ENCODE measurements at regions not wholly inside any gene's neighbourhood (a gene's known extent, or its start where the extent isn't known, plus 50 kb on each side); places are given as distances from the start of the nearest gene placed in this dataset.
A peak's percentile ranks its signal among the peaks of the same experiment; 100 is the strongest.

DNA sequence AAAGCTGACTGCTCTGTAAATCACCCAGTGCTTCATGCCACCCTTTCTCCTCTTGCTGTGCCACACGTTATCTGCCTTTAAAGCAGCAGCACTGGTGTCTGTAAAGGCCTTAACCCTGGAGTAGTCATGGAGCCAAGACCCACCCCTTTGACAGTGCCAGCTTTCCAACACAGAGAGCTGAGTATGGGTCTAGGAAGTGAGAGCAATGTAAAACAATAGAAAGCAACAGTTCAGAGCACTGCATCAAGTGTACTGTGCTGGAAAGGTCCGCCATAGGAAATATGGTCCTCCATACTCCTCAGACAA is 139.5 kb downstream of the DAD1 start:
- DNase-seq = no peak

DNA sequence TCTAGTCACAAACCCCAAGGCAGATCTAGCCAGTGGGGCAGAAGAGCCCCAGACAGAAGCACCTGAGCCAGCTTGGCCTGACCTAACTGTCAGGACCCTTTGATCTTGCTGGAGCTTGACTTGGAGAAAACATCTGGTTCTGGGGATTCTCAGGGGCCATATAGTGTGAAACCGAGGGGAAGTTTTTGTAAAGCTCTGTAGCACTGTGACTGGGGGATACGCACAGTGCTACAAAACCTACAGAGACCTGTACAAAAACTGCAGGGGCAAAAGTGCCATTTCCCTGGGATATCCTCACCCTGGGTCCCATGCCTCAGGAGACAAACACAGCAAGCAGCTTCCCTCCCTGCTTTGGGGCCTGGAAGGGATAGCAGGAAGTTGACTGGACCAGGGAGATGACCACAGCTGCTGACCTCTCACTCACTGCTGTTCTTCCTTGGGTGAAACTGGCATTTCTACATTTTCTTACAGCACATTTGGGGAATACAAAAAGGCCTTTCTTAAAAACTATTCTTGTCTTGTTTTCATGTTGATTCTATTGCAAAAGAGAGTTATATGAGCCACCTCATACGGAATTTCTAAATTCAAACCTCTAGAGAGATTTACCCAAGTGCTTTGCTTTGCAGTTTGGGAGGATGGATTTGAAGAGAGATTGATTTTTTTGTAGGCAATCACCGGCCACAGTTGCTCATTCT is 140.0 kb downstream of the DAD1 start:
- DNase-seq = no peak

DNA sequence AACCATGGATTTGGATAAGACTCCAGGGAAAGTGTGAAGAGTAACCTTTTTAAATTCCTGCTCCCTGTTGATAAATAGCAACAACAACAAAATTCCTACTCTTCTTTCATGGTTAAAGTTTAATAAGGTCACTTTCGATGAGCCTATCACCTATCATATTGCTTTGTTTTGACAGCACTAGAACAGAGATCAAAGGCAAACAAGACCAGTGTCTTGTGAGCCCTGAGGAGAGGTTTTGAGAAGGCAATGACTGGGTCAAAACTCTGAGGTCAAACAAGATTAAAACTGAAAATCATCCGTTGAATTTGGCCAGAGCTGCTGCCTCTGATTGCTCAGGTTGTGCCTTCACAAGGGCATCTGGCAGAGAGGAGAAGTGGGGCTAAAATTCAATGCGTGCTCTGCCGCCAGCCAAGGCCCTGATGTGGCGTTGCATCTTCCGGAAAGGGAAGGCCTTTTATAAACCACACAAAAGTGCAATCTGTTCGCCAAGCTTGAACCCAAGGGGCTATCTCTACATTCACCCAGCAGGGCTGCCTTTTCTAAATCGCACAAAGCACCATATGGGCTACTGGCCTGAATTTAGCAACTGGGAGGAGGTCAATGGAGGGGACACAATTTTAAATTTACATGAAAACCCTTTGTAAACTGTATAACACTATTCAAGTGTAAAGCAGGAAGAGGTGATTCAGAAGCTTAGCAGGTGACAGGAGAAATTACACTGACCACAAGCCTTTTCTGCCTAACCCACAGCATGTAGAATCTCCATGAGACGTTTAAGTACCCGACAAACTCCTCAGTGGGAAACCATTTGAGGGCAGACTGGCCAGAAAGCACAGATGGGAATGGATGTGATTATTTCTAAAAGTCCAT is 140.8 kb downstream of the DAD1 start:
- DNase-seq = no peak

DNA sequence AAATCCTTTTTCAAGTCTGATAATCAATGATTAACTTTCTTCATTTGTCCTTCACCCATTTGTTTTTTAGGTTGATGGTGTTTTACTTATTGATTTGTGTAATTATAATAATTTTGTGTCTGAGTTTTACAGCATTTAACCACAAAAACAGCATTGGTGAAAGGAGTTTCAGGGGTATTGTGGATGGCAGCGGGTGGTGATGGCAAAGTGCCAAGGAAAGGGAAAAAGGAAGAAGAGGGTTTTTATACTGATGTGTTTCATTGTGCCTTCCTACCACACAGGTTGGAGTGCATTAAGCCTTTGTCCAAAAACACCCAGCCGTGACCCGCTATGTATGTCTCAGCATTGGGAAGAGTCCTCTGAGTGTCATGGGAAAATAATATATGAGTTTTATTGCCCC is 150.3 kb downstream of the DAD1 start:
- no peak for DNase-seq

DNA sequence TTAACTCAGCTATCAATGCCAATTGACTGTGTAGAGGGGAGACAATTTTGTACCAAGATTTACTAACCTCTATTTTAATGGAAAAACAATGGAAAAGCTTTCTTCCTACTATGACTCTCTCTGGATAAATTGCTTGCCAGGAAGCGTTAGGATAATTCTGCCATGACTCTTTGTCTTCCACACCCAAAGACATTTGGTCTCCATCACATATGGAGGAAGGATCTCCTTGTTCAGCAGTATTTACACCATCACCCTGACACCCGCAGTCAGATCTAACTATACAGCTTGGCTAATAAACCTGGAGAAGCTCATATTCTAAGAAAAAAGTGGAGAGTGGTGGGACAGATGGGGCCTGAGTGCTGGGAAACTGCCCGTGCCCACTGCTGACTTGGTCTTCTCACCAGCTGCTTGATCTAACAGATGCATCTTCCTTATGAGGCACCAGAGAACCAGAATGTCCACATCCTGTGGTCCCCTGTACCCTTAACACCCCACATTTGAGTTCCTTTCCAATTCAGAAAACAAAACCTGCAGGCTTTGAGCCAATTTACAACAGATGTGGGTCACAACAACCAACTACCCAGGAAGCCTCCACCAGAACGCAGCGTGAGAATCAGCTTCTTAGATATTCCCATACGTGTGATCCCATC is 154.0 kb downstream of the DAD1 start:
- no peak for DNase-seq

DNA sequence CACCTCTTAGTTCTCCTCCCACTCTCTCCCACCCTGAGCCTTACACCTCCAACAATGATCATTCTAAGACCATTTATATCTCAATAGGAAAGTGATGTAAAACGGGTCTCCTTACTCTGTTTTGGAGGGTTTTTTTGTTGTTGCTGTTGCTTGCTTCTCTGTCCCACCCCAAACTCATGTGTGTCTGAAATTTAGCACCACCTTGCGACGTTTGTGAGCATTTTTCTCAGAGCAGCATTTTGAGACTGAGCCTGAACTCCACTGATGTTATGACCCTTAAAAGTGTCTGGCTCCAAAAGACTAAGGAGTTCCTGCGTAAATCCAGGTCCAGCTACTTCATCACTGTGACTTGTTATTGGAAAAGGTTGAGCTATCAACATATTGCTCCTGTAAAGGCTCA is 155.0 kb downstream of the DAD1 start:
- no peak for DNase-seq

DNA sequence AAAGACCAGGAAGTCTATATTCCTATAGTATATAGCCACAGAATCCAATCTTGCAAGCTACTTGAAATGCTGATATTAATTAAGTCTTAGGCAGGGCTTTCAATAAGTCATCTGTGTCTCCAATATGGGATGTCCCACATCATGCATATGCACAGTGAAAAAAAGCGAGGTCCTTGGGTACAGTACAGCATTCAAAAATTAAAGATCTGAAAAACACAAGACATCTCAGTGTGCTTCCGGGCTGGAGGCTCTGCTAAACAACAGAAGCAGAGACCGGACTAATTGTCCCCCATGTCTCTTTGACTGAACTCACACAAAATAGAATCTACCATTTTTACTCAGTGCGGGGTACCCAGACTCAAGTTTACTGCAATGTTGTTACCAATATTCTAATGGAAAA is 156.0 kb downstream of the DAD1 start:
- DNase-seq = no peak

DNA sequence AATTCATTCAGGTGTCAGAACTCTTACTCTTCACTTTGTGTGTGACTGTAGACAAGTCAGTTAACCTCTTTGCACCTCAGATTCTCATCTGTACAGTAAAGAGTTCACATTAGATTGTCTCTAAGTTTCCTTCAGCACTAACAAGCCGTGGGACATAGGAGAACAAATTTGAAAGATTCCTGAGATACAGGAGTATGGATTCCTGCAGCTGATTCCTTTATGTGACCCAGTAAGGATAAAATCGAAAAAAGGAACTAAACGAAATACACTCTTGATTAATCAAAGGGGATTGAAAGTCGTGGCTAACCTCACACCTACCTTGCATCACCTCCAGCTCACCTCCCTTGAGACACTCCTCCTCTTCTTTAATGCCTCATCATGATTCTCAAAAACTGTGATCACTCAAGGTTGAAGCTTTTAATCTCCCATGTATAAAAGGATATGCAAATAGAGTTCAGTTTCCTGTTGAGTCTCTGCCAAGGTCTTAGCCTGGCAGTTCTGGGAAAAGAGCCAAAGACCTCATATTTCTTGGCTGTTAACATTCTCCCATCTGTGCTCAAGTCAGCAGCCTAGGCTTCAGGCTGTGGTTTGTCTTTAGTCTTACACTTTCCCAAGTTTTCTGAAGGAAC is 156.6 kb downstream of the DAD1 start:
- DNase-seq = peak; percentile 39

DNA sequence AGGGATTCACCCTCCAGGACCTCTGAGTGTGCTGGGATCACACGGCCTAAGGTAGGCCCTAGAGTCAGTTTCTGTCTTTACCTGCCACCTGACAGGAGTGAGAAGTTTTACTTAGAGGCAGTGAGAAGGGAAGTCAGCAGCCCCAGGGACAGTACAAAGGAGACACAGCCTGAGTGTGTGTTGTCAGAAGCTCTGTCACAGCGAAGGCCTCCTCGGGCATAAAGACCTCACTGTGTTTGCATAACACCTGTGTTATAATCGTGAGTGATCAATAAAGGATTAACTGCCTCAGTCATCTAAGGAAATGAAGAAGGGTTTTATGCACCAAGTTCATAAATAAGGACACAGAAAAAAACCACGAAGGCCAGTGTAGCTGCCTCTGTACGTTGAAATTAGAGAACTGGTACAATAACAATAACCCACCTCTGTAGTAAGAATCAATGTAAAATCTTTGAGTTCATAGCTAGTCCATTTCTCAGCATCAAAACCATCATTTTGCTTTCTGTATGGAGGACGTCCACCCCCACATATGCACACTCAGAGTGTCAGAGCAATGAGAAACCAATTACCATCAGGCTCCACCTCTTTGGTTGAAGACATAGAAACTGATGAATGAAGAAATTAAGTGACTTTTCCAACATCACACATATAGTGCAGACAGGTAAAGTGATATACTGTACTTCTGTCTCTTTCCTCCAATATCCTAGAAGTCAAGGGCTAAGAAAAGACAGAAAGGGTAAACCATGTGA is 159.3 kb downstream of the DAD1 start:
- DNase-seq = no peak

DNA sequence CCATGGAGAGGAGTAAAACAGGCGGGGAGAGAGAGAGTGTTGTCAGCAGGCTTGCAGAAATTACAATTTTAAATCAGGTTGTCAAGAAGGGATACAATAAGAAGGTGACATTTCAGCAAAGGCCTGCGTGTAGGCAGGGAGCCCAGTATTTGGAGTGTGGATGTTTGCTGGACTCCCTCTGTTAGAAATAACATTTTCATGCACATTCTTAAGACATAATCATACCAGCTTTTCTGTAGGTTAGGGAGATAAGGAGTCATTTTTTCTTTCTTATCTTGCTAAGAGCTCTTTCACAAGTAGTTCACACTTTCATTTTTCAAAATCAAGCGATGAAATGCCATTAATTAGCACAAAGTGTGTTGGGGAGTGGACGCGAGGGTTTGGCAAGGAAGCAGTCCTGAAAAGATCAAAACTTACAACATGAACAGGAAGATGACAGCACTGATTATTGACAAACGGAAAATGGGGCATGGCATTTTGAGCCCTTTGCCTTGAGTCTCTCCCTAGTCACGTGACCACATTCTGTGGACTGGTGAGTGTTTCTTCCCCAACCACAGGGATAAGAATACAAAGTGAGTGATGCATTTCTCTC is 160.2 kb downstream of the DAD1 start:
- DNase-seq = no peak

DNA sequence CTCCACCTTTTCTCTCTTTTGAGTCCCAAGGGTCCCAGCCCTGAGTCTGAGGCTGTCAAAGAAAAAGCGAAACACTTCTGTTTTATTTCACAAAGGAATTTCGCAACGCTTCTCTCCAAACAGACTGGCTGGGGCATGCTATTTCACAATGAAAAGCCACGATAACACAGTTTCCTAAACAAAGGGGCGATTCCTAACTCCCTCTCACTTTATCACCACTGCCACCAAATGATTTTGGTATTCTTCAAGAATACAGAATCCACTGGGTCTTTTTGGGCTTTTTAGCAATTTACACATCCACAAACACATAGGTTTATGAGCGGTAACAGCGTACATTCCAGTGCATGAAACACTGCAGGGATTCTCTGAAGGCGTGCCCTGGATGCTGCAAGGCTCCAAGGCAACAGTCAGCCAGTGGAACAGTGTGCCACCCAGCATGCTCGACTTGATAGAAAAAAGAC is 161.2 kb downstream of the DAD1 start:
- no peak for DNase-seq

DNA sequence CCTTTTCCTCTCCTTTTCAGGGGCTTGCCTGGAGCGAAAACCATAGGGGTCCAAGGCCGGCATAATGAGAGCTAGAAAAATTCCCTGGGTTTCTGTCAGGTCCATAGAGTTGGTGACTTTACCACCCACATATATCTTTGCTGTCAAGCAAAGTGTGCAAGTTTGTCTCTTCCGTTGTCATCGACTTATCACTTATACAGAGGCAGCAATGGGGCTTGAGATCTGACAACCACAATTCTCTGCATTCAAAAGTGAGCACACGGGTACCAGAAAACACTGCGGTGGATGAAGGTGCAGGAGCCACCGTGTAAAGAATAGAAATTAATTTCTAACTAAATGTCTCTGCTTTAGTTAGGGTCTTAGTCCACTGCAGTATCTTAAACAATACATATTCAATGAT is 162.3 kb downstream of the DAD1 start:
- no peak for DNase-seq

DNA sequence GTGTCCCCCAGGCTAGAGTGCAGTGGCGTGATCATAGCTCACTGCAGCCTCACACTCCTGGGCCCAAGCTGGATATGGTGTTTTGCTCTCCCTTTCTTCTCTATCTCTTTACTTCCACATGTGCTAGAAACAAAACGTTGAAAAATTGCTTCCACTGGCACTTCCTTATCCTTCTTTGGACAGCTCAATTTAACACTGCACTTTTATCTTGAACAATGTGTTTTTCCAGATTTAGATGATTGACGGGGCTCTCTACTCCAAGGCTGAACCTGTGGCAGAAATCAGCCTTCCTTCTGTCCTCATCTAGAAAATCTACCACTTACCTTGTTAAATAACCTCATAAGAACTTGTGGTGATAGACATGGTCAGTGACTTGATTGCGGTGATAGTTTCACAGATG is 165.1 kb downstream of the DAD1 start:
- DNase-seq = no peak

DNA sequence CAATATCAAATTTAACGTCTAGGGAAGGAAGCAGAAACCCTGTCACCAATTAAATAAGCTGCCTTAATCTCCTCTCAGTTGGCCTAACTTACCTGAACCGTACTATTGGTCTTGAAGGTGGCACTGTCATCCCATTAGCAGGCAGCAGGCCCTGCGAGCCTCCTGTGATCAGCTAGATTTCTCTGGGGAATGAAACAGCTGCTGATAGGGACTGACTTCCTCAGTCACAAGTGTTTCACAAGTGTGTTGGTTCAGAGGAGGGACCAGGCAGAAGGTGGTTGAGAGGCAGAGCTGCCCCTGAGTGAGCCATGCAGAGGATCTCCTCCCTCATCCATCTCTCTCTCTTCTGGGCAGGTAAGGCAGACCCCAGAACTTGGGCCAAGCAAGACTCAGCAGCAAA is 166.8 kb downstream of the DAD1 start:
- no peak for DNase-seq

DNA sequence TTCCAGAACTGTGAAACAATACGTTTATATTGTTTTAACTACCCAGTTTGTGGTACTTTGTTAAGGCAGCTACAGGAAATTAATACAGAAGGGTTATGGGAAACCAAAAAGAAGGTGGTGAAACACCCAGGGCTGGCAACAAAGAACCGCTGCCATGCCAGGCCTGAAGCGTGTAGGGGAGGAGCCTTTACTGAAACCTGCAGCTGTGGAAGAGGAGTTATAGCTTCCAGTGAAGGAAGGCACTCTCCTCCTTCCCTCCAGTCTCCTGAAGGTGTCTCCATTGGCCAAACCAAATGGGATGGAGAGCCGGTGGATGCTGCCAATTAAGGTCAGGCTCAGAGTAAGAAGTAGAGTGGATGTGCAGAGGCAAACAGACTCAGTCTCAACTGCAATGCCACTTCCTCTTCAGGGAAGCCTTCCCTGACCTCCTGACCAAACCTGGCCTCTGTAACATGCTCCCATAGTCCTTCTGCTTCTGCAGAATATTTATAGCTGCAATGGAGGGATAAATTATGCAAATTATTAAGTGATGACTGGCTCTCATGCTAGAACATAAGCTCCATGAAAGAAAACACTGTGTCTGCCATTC is 168.3 kb downstream of the DAD1 start:
- no peak for DNase-seq

DNA sequence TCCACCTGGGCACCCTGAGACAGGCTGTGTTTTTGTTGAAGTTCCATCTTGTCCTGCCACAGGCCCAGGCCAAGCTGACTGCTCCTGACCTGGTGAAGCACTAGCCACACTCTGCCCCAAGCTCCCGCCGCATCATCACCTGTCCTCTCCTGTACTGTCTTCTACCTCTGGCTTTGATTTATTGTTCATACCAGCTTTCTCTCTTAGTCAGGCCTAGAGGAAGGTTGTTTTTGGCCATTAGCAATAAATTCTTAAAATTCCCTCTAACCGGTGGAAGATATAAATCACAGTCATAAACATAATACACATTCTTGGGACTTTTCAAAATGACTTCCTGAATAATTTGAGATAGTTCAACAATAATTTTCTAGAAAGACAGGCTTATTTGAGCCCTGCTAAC is 169.4 kb downstream of the DAD1 start:
- DNase-seq = no peak

DNA sequence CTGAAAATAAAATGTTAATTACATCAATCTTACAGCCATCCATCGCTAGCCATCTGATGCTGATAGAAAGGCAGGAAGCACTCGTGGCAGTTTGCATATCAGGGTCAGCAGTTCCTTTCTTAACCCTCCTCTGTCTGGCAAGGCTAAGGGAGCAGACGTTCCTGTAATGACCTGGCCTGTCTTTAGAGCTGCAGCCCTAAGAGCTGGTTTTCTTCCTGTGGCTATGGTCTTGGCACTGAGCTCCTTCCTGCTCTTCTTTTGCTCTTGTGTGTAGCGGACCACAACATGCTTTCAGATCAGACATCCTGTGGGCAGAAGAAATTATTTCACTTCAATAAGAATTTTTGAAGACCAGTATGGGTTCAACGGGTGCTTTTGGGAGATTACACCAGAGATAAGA is 170.4 kb downstream of the DAD1 start:
- DNase-seq = no peak

DNA sequence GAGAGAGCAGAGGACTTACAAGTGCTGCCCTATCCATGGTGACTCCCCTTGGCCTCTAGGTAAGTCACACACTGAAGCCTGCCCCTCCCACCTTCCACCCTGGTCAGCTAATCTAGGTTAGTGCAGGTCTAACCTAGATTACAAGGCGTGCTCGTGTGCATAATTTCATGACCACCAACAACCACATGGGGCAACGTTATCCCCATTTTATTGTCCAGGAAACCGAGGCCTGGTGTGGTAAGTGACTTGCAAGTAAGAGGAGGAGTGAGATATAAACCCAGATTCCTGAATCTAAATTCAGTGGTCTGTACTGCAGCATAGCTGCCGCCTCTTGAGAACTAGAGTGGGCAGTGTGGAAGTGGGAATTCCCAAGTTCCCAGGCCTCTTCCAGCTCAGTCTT is 171.1 kb downstream of the DAD1 start:
- DNase-seq = no peak

DNA sequence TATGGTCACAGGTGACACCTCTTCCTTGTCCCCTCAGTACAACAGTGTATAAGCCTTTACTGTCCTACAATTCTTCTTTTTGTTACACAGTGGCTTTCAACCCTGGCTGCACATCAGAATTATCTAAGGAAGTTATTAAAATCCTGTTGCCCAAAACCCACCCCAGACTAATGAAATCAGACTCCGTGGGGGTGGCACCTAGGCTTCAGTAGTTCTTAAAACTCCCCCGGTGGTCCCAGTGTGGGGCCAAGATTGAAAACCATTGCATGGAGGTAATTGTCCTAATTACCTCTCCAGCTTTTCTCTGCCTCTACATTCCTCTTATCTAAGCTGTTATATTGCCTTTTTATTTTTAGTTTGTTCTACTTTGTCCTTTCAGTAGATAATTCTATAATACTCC is 172.8 kb downstream of the DAD1 start:
- no peak for DNase-seq

DNA sequence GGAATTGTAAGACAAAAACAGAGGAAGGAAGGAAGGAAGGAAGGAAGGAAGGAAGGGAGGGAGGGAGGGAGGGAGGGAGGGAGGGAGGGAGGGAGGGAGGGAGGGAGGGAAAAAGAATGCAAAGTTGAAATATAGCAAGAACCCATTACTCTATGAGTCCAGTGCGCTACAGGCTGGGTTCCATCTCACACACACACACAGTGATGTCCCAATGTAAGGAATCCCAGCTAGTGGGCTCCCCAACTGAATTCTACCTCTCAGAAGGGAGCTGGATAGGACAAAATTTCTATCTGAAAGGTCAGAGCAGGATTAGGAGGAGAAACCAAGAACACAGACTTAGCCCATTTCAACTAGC is 173.4 kb downstream of the DAD1 start:
- no peak for DNase-seq

DNA sequence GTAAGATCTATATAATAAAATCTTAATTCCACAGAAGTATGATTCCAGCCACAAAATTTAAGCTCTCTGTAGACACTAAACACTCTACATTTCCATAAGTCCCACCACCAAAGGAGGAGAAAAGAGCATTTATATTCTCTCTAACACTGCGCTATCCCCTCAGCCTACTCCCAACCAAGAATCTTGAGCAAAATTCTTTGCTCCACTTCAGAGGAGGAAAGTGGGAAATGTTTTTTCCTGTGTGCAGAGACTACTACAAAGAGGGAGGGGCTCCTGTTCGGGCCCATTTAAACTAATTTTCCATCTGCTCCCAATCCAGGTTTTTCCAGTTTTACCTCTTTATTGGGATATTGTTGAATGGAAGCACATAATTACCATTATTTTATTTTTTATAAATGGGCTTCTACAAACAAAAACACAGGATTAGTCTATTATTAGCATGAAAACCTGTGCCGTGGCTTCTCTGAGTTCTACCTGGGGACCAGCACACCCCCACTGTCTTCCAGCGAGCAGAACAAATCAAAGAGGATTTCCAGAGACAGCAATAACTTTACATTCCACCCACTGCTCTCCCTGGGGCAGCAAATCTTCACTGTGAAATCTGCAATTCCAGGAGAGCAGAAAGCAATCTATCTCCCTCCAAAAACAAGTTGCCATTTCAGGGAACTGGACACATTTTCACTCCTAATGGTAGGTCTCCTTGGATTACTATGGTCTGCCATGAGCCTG is 174.0 kb downstream of the DAD1 start:
- DNase-seq = no peak

All from COR-L47 (cell line).